ENCODE measurements at regions not wholly inside any gene's neighbourhood (a gene's known extent, or its start where the extent isn't known, plus 50 kb on each side); places are given as distances from the start of the nearest gene placed in this dataset.

DNA sequence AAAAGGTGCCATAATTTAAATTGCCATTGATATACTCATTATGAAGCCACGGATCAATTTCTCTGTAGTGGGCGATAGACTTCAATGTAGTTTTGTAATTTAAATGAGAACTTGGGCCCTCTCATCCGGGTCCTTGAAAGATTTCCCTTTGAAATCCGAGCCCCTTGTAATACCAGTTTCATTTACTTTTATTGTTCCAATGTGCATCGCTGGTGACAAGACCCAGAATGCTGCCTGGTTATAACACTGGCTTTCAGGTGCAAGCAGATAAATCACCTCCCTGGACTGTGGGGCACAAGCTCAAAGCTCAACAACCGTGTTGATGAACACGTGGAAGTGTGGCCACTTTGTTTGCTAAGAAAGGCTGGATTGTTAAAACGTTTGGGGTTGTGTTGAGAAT, 68.9 kb upstream of the FZD10 start:
- H3K36me3 ChIP-seq = no peaks in the 10 kb centered on the region
- DNase-seq (ENCODE audit: low read depth in 1 of 2, low spot score in 1 of 2) = no peak
- no peaks in the 10 kb centered on the region for H3K4me1 ChIP-seq (ENCODE audit: low read depth)
- TF ChIP-seq, protein P1, sequence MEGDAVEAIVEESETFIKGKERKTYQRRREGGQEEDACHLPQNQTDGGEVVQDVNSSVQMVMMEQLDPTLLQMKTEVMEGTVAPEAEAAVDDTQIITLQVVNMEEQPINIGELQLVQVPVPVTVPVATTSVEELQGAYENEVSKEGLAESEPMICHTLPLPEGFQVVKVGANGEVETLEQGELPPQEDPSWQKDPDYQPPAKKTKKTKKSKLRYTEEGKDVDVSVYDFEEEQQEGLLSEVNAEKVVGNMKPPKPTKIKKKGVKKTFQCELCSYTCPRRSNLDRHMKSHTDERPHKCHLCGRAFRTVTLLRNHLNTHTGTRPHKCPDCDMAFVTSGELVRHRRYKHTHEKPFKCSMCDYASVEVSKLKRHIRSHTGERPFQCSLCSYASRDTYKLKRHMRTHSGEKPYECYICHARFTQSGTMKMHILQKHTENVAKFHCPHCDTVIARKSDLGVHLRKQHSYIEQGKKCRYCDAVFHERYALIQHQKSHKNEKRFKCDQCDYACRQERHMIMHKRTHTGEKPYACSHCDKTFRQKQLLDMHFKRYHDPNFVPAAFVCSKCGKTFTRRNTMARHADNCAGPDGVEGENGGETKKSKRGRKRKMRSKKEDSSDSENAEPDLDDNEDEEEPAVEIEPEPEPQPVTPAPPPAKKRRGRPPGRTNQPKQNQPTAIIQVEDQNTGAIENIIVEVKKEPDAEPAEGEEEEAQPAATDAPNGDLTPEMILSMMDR (IDR thresholded peaks at IDR 0.05; ENCODE audit: low read depth, low read length) = no peak
- H3K27me3 ChIP-seq = no peaks in the 10 kb centered on the region
- H3K4me3 ChIP-seq = no peak overlapping the region
- no peaks in the 10 kb centered on the region for H3K9me3 ChIP-seq (ENCODE audit: low read depth)
- H3K27ac ChIP-seq = no peak overlapping the region

DNA sequence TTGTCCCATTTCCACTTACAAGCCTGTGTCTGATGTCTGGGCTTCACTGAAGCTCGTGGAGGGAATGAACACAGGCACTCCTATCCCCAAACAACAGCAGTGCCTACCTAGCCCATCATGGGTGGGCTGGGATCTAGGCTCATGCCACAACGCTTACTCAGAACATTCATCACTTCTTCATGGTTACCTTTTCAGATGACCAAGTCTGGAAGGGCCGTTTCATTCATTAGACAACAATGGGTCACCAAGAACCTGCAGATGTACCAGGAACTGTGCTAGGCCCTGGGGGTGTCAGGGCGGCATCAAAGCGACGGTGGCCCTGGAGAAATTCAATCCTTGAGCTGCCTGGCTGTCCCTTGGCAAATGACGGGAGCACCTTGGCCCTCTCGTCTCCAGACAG, 64.9 kb upstream of the FZD10 start:
- Histone ChIP-seq H3K4me1 (ENCODE audit: low read depth) (no peaks in the 10 kb centered on the region), H3K27me3 (no peaks in the 10 kb centered on the region), H3K27ac (no peak overlapping the region), H3K9me3 (ENCODE audit: low read depth) (no peaks in the 10 kb centered on the region), H3K4me3 (no peak overlapping the region), H3K36me3 (no peaks in the 10 kb centered on the region)
- no peak for DNase-seq (ENCODE audit: low read depth in 1 of 2, low spot score in 1 of 2)
- TF ChIP-seq, protein P1 (IDR thresholded peaks at IDR 0.05; ENCODE audit: low read depth, low read length) = no peak

DNA sequence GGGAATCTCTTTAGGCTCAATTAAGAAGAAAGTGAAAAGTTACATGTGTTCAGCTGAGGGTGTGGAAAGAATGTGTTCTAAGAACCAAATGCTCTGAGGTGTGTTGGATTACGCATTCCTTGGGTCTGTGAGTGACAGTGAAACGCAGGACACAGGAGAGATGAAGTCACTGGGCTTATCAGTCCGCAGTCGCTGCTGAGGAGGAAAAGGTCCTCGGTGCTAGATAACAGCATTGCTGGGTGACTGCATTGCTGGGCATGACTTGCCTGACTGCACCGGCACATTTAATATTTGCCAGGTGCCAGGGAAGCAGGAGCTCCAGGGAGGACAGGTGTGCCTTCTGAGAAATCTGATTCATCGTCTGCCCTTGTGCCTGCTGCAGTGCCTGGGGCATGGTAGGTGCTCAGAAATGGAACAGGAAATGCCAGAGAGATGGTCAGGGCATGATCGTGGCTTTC, 64.4 kb upstream of the FZD10 start:
- TF ChIP-seq, protein P1 (IDR thresholded peaks at IDR 0.05; ENCODE audit: low read depth, low read length) = no peak
- no peak overlapping the region for H3K4me3 ChIP-seq

DNA sequence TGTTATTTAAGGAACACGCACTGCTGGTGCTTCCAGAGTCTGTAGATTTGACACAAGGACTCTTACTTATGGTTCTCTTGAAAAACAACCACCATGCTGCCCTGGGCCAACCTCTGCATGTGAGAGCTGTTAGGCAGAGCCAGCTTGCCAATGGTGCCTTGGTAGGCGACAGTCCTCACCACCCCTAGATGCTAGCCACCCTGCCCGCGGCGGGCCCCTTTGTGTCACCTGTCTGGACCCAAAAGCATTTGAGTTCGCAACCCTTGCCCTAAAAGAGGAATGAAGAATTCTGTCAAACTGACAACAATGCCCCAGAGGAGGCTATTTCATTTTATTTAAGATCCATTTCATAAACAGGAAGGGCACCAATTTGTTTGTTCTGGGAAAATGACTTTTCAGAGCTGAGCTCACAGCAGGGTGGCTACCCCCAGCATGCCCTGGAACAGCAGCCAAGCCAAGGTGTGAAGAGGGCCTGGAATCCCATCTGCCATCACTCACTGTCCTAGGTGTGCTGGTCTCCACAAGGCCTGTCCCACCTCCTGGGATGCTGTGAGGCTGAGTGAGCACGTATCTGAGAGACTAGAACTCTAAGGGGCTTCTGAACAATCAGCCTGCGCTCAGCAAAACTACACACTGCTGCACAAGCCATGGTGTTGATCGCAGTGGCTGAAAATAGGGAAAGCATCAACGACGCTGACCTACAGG, 63.8 kb upstream of the FZD10 start:
- Histone ChIP-seq H3K27me3 (no peaks in the 10 kb centered on the region), H3K27ac (no peak overlapping the region), H3K4me3 (no peak overlapping the region), H3K36me3 (no peaks in the 10 kb centered on the region), H3K4me1 (ENCODE audit: low read depth) (no peaks in the 10 kb centered on the region), H3K9me3 (ENCODE audit: low read depth) (no peaks in the 10 kb centered on the region)
- no peak for DNase-seq (ENCODE audit: low read depth in 1 of 2, low spot score in 1 of 2)
- TF ChIP-seq, protein P1 (IDR thresholded peaks at IDR 0.05; ENCODE audit: low read depth, low read length) = no peak

More for the DNA sequence above, 64.4 kb upstream of the FZD10 start:
- Histone ChIP-seq H3K27me3 (no peaks in the 10 kb centered on the region), H3K9me3 (ENCODE audit: low read depth) (no peaks in the 10 kb centered on the region), H3K36me3 (no peaks in the 10 kb centered on the region), H3K4me1 (ENCODE audit: low read depth) (no peaks in the 10 kb centered on the region), H3K27ac (no peak overlapping the region)
- no peak for DNase-seq (ENCODE audit: low read depth in 1 of 2, low spot score in 1 of 2)

DNA sequence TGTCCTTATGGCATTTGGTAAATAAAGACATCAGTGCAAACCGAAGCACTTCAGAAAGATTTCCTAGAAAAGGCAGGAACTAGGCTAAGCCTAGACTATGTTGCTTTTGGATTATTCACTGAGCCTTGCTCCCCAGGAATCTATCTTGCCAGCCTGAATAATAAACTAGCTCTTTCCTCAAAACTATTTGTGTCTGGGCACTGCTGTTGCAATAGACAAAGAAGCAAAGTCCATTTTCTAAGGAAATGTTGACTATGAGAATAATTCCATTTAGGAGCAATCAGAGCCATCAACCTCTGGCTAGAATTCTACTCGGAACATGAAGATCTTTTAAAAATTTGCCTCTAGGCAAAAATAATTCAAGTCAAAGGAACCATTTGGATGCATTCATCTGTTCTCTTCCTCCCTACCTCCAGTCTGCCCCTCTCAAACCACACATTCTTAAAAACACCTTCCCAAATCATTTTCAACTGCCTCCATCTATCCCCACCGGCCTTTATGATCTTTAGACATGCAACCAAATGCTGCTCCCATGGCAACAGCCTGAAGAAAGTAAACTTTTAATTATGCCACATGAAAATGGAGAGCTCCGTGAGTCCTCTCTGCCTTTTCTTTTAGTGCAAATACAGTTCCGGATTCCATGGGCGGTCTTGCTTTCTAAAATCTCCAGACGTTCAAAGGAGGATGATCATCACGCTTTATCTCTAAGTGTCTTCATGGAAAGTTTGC, 61.5 kb upstream of the FZD10 start:
- H3K27ac ChIP-seq = no peak overlapping the region
- no peak for DNase-seq (ENCODE audit: low read depth in 1 of 2, low spot score in 1 of 2)
- no peak overlapping the region for H3K4me3 ChIP-seq
- peaks cover 6% of the 10 kb centered on the region for H3K4me1 ChIP-seq (ENCODE audit: low read depth)
- no peaks in the 10 kb centered on the region for H3K36me3 ChIP-seq
- TF ChIP-seq, protein P1 (IDR thresholded peaks at IDR 0.05; ENCODE audit: low read depth, low read length) = no peak
- no peaks in the 10 kb centered on the region for H3K27me3 ChIP-seq
- no peaks in the 10 kb centered on the region for H3K9me3 ChIP-seq (ENCODE audit: low read depth)

Data from cardiac muscle cell (in vitro differentiated cells and primary cell).